ENCODE measurements at regions not wholly inside any gene's neighbourhood (a gene's known extent, or its start where the extent isn't known, plus 50 kb on each side); places are given as distances from the start of the nearest gene placed in this dataset.
"Not testable (repeated sequence)": the region's sequence is repeated elsewhere in the genome, so short reads cannot be mapped to it uniquely, and the experiment has no call there.

DNA sequence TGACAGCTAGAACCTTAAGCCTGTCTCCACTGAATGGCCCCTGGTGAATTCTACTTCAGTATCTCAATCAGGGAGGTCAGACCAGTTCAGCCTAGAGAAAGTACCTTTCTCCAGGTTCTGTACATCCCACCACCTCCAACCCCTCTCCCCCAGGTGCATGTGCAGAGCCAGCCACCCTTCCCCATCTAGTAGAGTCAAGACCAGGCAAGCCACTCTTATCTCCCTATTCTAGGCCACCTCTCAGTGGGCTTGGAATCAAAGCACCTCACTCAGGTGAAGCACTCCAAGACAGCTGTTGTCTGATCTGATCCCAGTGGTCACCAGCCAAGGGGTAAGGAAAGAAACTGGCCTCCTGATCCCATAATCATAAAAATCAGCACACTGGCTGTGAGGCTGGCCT, 340.9 kb downstream of the BCL11B start:
- TF ChIP-seq, protein P1, sequence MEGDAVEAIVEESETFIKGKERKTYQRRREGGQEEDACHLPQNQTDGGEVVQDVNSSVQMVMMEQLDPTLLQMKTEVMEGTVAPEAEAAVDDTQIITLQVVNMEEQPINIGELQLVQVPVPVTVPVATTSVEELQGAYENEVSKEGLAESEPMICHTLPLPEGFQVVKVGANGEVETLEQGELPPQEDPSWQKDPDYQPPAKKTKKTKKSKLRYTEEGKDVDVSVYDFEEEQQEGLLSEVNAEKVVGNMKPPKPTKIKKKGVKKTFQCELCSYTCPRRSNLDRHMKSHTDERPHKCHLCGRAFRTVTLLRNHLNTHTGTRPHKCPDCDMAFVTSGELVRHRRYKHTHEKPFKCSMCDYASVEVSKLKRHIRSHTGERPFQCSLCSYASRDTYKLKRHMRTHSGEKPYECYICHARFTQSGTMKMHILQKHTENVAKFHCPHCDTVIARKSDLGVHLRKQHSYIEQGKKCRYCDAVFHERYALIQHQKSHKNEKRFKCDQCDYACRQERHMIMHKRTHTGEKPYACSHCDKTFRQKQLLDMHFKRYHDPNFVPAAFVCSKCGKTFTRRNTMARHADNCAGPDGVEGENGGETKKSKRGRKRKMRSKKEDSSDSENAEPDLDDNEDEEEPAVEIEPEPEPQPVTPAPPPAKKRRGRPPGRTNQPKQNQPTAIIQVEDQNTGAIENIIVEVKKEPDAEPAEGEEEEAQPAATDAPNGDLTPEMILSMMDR (conservative IDR thresholded peaks at IDR 0.05): no peak
- no peak overlapping the region for H3K27ac ChIP-seq (ENCODE audit: low read depth, low read length)

DNA sequence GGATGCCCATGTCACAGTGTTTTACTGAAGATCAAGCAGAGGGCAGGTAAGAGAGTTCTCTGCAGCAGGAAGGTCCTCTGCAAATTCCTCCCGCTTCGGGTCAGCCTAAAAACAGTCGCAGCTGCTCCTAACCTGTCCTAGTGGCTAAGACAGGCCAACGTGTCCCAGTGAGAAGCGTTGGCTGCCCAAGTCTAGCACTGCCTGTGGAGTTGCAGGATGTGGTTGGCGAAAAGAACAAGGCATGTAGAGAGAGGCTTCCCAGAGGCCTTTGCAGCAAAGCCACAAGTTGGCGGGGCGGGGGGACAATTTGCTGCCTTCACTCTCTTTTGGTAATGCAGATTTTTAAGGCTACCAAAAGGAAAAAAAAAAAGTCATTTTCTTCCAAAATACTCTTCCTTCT, 340.1 kb downstream of the BCL11B start:
- Histone ChIP-seq H3K4me1 (ENCODE audit: control insufficient read depth, insufficient read depth, low read length) (no peaks in the 10 kb centered on the region), H3K9me3 (ENCODE audit: control insufficient read depth, low read length) (no peaks in the 10 kb centered on the region), H3K36me3 (ENCODE audit: control insufficient read depth, insufficient read depth, low read length) (no peaks in the 10 kb centered on the region), H3K9ac (ENCODE audit: extremely low read depth, low read length, poor library complexity, severe bottlenecking) (no peak overlapping the region), H3K27ac (ENCODE audit: low read depth, low read length) (no peak overlapping the region), H3K4me3 (ENCODE audit: low read length) (no peak overlapping the region), H3K27me3 (ENCODE audit: control insufficient read depth, insufficient read depth, low read length, poor library complexity, severe bottlenecking) (peaks cover 4% of the 10 kb centered on the region)
- 76 to 93% methylated on average over 2 to 8 of the region's 8 CpGs for WGBS, 2 experiments (ENCODE audit: insufficient coverage in 1 of 2, insufficient read length in 1 of 2)
- Mint-ChIP-seq H3K27ac (no peak overlapping the region), H3K9me3 (no peaks in the 10 kb centered on the region), H3K4me3 (no peak overlapping the region), H3K4me1 (no peaks in the 10 kb centered on the region), H3K27me3 (ENCODE audit: insufficient read depth) (peaks cover 8% of the 10 kb centered on the region), H3K36me3 (ENCODE audit: low read depth) (no peaks in the 10 kb centered on the region)
- no peak for DNase-seq
- TF ChIP-seq, protein P1 (conservative IDR thresholded peaks at IDR 0.05): no peak

More for the DNA sequence above, 340.9 kb downstream of the BCL11B start:
- peaks cover 4% of the 10 kb centered on the region for H3K27me3 ChIP-seq (ENCODE audit: control insufficient read depth, insufficient read depth, low read length, poor library complexity, severe bottlenecking)
- H3K9ac ChIP-seq (ENCODE audit: extremely low read depth, low read length, poor library complexity, severe bottlenecking): no peak overlapping the region
- H3K9me3 ChIP-seq (ENCODE audit: control insufficient read depth, low read length): no peaks in the 10 kb centered on the region
- H3K4me1 ChIP-seq (ENCODE audit: control insufficient read depth, insufficient read depth, low read length): no peaks in the 10 kb centered on the region
- H3K27ac Mint-ChIP-seq: no peak overlapping the region
- H3K36me3 Mint-ChIP-seq (ENCODE audit: low read depth): no peaks in the 10 kb centered on the region
- no peak for DNase-seq
- peaks cover 7% of the 10 kb centered on the region for H3K27me3 Mint-ChIP-seq (ENCODE audit: insufficient read depth)
- no peaks in the 10 kb centered on the region for H3K9me3 Mint-ChIP-seq
- H3K36me3 ChIP-seq (ENCODE audit: control insufficient read depth, insufficient read depth, low read length): no peaks in the 10 kb centered on the region
- no peak overlapping the region for H3K4me3 Mint-ChIP-seq
- no peak overlapping the region for H3K4me3 ChIP-seq (ENCODE audit: low read length)
- no peaks in the 10 kb centered on the region for H3K4me1 Mint-ChIP-seq

DNA sequence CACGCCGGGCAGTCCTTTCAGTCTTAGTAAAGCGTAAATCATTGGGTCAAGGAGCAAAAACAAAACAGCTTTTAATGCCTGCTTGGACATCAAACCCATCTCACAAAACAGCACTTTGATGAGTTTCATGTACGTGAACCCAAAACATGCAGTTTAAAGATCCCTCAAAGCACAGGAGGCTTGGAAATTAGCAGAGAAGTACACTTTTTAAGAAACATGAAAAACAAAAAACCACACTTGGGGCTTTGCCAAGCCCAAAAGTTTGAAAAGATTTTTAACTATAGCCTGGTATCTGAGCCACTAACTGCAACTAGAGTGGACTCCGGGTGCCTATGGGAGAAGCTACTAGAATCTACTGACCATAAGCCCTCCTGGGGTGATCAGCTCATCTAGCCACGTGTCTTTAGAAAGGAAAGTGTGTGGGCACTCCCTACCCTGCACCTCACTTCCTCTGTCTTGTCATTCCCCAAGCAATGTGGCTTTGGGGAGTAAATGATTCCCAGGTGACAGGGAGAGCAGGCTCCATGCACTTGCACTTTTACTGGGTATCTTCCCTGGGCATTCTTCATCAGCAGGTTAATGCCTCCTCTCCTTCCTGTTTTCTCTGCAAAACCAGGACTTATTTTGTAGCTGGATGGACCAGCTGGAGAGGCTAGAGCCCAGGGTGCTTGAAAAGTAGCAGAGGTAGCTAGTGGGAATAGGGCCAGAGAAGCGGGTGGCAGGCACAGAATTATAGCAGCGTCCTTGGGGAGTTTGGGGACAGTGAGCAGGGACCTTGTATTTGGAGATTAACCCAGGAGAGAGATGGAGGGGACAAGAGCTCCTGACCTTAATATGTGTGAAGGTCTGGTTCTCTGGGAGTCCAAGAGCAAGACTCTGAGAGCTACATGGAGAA, 339.3 kb downstream of the BCL11B start:
- Histone ChIP-seq H3K9ac (ENCODE audit: extremely low read depth, low read length, poor library complexity, severe bottlenecking) (no peak overlapping the region), H3K9me3 (ENCODE audit: control insufficient read depth, low read length) (no peaks in the 10 kb centered on the region), H3K36me3 (ENCODE audit: control insufficient read depth, insufficient read depth, low read length) (no peaks in the 10 kb centered on the region), H3K4me1 (ENCODE audit: control insufficient read depth, insufficient read depth, low read length) (no peaks in the 10 kb centered on the region), H3K4me3 (ENCODE audit: low read length) (no peak overlapping the region), H3K27me3 (ENCODE audit: control insufficient read depth, insufficient read depth, low read length, poor library complexity, severe bottlenecking) (peaks cover 4% of the 10 kb centered on the region), H3K27ac (ENCODE audit: low read depth, low read length) (no peak overlapping the region)
- no peak for DNase-seq
- H3K4me1 Mint-ChIP-seq: no peaks in the 10 kb centered on the region
- no peak overlapping the region for H3K27ac Mint-ChIP-seq
- no peak overlapping the region for H3K4me3 Mint-ChIP-seq
- H3K27me3 Mint-ChIP-seq (ENCODE audit: insufficient read depth): peaks cover 8% of the 10 kb centered on the region
- 81 to 91% methylated on average over 8 of the region's 8 CpGs for WGBS, 2 experiments (ENCODE audit: insufficient coverage in 1 of 2, insufficient read length in 1 of 2)
- TF ChIP-seq, protein P1 (conservative IDR thresholded peaks at IDR 0.05): no peak
- no peaks in the 10 kb centered on the region for H3K36me3 Mint-ChIP-seq (ENCODE audit: low read depth)
- H3K9me3 Mint-ChIP-seq: no peaks in the 10 kb centered on the region

GRCh38 chr14:98934569-98934968, 337.4 kb downstream of the BCL11B start:
- H3K9ac ChIP-seq (ENCODE audit: extremely low read depth, low read length, poor library complexity, severe bottlenecking); H3K36me3 Mint-ChIP-seq (ENCODE audit: low read depth); H3K36me3 ChIP-seq (ENCODE audit: control insufficient read depth, insufficient read depth, low read length); H3K9me3 Mint-ChIP-seq; H3K27me3 ChIP-seq (ENCODE audit: control insufficient read depth, insufficient read depth, low read length, poor library complexity, severe bottlenecking); H3K27ac ChIP-seq (ENCODE audit: low read depth, low read length); H3K9me3 ChIP-seq (ENCODE audit: control insufficient read depth, low read length); H3K27ac Mint-ChIP-seq; H3K4me1 Mint-ChIP-seq; DNase-seq; H3K4me1 ChIP-seq (ENCODE audit: control insufficient read depth, insufficient read depth, low read length); H3K4me3 Mint-ChIP-seq; H3K4me3 ChIP-seq (ENCODE audit: low read length): not testable (repeated sequence)
- 97 to 100% methylated on average over 1 to 5 of the region's 5 CpGs for WGBS, 2 experiments (ENCODE audit: insufficient coverage in 1 of 2, insufficient read length in 1 of 2)
- peaks cover 12% of the 10 kb centered on the region for H3K27me3 Mint-ChIP-seq (ENCODE audit: insufficient read depth)

Data from endodermal cell (in vitro differentiated cells).